ENCODE measurements at regions not wholly inside any gene's neighbourhood (a gene's known extent, or its start where the extent isn't known, plus 50 kb on each side); places are given as distances from the start of the nearest gene placed in this dataset.

- no peak for TF ChIP-seq CTCF (IDR thresholded peaks at IDR 0.05)
- no peak for TF ChIP-seq POLR2A (IDR thresholded peaks at IDR 0.05)
These were observed 59.9 kb upstream of the CORO2B start for GRCh38 chr15:68518785-68519430.

Measured in thyroid gland (tissue), 4 donors.